ENCODE measurements at regions not wholly inside any gene's neighbourhood (a gene's known extent, or its start where the extent isn't known, plus 50 kb on each side); places are given as distances from the start of the nearest gene placed in this dataset.

DNA sequence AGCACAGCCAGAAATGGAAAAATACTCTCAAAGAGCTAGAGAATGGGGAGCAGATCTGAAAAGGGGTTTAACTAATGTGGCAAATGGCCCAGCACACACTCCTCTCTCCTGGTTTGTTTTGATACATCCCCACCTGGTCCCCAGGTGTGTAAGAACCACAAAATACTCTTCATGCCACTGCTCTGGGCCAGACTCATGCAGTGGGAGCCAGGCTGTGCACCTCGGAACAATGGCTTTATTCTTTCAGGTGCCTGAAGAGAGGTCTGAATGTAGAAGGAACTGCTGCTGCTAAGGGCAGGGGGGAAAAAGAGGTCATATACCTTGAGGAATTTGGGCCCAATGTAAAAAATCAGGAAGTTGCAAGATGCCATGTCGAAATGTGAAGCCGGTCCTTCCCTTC, 123.9 kb upstream of the ADAMTSL1 start:
- no peak for DNase-seq

DNA sequence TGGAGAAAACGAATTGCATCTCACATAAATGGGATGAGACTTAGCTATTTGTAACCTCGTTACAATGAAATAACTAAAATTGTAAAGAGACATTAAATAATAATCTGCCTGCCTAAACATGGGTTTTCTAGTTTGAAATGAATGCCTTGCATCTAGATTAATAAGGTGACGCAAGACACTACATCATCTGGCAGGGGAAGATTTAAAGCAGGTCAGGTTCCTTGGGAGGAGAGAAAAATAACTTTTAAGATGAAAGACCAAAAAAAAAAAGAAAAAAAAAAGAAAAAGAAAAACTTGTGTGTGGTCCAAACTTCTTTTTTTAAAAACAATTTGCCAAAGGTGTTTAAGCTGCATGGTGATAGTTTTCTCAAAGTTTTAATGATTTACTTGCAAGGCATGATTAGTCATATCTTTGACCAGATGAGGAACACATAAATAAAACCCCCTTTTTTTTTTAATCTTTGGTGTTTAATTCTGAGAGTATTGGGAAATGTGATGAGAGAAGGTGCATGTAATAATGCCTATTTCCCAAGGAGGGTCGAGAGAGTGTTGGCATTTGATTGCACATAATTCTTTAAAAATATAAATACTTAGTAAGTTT, 122.9 kb upstream of the ADAMTSL1 start:
- DNase-seq: no peak

DNA sequence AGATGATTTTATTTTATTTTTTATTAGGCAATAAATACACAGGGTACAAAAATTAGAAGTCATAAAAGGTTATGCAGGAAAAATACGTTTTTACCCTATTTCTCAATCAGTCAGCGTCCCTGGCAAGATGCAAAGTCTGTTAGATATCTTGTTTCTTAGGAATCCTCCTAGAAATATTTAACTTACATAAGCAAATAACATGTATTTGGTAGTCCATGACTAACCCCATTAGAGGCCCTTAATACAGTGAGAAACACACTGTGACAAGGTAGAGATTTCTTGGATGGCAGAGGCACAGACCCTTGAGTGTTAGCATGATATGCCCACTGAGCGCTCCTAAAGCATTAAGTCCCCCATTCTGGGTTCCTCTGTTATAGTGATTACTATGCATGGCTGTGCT, 121.2 kb upstream of the ADAMTSL1 start:
- DNase-seq: no peak

DNA sequence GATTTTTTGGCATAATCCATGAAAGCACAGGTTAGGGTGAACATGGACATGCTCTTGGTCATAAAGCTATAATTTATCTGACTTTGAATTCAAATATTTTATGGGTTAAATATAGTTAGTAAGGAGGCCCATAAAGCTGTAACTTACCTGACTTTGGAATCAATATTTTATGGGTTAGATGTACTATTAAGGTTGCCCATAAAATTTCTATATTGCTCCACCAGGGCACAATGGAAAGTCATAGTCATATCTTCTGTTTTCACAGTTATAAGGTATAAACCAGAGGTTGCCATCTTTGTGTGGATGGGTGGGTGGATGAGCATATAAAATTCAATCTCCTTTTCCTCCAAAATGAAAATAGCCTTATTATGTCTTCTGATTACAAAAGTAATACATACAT, 120.5 kb upstream of the ADAMTSL1 start:
- DNase-seq: no peak

DNA sequence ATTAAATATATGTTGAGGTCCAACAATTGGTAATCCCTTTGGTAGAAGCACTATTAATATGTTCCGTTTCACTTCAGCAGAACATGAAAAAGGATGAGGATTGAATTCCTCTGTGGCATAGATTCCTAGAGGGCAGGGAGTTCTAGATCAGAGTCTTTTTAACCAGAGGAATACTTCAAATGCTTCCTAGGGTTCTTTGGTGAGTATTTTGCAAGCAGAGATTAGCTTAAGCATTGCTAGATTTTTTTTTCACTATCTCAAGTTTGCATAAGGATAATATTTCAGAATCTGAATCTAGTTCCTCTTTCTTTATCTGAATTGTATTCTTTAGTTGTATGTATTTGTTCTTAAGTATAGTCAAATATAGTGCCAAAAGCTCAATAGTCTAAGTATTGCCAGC, 116.6 kb upstream of the ADAMTSL1 start:
- no peak for DNase-seq

DNA sequence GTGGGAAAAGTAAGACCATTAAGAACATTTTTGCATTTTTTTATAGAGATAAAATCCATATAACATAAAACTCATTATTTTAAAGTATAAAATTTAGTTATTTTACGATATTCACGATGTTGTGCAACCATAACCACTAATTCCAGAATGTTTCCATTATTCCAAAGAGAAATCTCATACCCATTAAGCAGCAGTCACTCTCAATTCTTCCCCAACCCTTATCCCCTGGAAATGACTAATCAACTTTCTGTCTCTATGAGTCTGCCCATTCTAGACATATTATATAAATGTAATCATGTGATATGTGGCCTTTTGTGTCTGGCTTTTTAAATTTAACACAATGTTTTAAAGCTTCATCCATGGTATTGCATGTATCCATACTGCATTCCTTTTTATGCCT, 115.6 kb upstream of the ADAMTSL1 start:
- no peak for DNase-seq

DNA sequence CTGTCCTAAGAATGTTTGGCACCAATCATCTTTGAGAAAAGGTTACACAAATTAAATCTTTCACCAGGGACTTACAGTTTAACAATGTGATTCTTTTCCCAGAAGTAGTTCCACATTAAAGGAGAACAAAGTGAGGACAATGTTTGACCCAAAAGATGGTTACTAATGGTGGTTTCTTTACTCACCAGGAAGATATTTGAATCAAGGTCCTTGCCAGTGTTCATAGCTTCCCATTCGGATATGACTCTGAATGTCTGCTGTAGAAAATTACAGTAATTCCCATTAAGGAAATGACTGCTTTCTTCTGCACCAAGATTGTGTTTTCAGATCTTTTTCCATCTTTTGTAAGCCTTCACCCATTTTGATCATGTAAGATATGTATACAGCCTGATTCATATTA, 114.6 kb upstream of the ADAMTSL1 start:
- no peak for DNase-seq

DNA sequence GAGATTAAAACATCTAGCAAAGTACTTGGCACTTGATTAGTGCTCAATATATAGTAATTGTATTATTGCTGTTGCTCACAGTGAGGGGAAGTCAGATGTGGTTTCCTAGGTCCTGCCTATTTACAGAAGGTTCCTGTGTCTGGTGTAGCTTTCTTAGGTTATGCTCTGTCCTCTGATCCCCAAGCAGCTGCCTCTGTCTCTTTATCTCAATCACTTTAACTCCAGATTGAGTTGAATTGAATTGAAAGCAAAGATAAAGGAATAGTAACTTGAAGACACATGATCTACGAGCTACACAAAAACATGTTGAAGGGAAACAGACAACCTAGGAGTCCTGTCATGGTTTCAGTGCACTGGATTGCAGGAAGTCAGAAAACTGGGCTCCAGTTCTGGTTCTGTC, 113.9 kb upstream of the ADAMTSL1 start:
- no peak for DNase-seq

DNA sequence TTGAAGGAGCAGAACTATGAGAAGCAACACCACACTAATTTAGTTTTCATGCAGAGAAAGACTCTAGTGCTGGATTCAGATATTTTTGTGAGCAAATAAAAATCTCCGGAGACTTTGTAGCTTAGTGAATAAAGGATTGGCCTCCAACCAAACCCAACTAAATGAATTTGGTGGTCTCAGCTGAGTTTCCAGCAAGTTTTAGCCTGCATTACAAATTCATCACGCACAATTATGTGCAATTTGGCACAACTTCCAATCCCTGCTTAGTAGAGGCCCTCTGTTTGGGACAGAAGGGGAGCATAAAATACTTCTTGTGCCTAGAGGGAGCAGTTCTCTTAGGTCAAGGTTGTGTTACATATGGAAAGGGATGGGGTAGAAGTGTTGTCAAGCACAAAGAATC, 112.3 kb upstream of the ADAMTSL1 start:
- DNase-seq: no peak

DNA sequence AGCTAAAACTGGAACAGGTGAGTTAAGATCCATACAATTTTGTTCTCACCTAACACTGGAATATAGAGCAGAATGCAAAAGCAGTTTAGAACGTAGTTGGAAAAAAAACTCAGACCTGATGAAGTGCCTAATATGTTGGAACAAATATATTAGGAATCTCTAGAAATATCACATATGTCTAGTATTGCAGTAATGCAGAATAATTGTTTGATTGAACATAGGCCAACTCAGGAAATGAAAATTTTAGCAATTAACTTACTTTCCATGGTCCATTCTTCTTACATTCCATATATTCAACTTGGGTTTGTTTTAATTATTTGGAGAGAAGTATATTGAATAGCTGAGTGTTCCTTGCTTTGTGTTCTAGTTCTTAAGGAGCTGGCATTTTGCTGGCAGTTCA, 111.8 kb upstream of the ADAMTSL1 start:
- DNase-seq: no peak

DNA sequence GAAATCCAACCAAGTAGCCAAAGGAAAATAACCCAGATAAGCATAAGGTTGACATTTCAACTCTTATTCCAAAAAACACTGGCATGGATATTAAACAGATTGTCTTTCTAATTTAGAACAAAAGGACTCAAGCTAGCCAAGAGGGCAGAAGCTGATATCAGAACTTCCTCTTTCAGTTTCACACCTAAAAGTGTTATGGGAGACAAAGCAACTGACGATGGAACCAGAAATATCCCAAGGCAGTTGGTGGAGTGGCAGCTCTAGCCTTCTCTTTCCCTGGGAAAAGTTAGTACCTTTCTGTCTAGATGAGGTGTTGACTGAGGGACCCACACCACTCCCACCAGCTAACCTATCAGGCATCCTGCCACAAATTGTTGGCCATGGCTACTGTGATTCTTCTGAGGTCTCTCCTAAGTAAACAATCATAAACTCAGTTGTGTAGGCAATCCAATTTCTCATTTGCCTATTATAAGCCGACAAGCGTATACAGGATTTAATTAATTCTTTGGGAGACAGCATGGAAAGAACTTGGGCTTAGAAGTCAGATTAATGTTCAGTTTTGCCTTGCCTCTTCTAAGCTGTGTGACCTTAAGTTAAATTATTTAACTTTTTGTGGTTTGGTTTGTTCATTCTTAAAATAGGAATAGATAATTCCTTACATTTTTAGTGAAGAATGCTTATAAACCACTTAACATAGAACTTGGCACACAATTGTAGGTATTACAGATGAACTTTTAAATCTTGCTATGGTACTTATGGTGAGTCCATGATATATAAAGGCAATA, 110.9 kb upstream of the ADAMTSL1 start:
- DNase-seq: no peak

DNA sequence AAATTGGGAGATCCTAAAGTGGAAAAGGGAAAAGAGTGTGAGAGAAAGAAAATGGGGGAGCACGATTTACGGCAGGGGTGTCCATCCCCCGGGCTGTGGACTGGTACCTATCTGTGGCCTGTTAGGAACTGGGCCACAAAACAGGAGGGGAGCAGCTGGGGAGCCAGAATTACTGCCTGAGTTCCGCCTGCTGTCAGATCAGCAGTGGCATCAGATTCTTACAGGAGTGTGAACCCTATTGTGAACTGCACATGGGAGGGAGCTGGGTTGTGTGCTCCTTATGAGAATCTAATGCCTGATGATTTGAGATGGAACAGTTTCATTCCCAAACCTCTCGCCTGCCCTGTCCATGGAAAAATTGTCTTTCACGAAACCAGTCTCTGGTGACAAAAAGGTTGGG, 108.3 kb upstream of the ADAMTSL1 start:
- DNase-seq: no peak

DNA sequence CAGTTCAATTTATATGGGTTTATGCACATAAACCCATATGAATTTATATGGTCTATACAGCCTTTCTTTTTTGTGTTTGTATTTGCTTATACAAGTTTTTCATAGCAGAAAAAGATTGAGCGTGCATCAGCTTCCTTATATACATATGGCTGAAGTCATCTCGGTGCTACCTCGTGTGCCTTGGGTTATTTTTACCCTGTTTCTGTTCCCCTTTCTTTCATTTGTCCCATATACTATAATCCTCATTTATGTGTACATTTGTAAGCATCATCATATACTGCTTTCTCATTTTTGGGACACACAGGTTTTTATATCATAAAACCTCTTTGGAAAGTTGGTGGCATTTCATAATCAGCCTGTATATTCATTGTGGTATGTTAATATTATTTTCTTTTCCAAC, 107.8 kb upstream of the ADAMTSL1 start:
- no peak for DNase-seq

DNA sequence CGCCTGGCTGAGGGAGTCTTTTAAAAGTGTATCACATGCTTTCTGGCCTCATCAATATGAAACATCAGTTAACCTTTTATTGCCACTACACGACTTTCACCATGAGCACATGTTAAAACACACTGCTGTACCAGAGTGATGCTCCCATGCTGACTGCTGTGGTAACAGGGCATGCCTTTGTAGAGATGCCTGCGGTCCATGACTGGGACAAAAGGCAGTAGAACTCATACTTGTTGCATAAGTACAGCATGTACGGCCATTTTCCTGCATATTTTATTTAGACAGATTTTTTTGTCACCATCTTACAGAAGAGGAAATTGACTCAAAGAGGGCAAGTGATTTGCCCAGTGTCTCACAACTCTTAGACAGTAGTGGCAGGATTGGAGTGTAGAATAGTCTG, 105.7 kb upstream of the ADAMTSL1 start:
- DNase-seq: no peak

DNA sequence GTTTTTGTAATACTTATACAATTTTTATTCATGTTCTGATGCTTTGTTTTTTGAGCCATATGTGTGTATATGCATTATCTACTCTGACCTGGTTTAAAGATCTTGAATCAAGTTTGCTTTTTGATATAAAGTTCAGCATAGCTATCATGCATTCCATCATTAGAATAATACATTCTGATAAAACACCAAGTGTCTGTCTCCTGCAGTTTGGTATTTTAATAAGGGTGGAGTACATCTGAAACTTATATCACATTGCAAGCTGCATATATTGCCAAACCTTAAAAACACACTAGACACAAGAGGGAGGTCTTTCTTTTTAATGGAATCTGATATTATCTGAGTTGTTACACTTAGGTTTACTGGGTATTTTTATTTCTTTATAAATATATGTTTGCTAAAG, 102.8 kb upstream of the ADAMTSL1 start:
- DNase-seq: no peak

DNA sequence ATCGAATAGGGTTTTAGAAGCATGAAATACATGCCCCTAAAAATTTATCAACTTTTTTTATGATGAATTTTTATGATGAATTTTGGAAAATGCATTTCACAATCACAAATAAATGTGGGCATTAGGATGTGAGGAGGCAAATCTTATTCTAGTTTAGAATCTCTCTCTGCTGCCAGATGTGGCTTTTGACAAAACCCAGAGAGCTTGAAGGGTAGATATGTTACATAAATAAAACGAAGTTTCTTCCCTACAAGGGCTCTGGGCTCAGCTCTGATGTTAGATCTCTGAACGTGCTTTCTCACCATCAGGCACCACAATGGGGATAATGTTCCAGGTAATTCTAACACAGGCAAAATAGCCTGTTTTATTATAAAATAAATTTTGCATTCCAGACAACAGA, 102.3 kb upstream of the ADAMTSL1 start:
- DNase-seq: no peak

DNA sequence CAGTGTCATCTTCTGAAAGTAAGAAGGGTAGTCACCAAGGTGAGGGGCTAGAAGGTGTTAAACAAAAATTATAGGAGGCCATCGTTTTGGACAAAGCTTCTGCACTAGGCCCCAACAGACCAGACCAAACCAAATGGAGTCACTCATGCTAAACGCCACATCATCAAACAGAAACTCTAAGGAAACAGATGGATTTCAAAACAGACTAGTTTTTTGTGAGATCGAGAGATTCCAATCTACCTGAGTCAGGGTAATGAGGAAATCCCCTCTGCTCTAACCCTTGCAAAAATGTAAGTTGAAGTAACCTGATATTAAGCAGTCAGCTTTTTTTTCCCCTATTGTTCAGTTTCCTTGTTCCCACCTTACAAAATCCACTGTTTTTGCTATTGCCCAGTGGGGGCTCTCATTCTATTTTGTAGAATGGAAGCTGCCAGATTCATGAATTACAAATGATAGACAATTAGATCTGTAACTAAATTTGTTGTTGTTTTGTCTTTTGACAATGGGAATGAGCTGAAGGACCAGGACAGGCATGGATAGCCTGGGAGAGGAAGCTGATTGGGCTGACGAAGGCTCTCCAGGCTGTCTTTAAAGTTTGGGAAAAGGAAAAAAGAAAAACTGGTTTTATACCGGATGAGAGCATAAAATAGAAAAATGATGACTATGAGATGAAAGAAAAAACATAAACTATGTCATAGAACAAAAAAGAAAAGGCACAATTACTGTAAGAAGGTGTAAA, 94.7 kb upstream of the ADAMTSL1 start:
- DNase-seq: no peak

DNA sequence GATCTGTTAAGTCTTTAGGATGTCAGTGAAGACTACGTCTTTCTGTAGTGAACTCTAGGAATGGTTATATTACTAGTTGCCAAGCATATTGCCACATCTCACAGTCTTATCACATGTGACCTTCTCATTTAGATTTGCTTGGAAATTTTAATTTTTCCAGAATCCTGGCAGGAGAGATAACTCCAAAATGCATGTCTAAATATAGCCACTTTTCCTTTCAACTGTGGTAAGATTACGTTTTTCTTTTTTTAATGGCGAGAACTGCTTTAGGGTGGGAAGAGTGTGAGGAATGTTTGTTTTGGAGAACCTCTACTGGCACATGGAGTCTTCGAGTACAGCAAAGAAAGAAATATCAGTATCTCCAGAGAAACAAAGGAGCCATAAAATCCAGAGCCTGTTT, 91.7 kb upstream of the ADAMTSL1 start:
- DNase-seq: no peak

DNA sequence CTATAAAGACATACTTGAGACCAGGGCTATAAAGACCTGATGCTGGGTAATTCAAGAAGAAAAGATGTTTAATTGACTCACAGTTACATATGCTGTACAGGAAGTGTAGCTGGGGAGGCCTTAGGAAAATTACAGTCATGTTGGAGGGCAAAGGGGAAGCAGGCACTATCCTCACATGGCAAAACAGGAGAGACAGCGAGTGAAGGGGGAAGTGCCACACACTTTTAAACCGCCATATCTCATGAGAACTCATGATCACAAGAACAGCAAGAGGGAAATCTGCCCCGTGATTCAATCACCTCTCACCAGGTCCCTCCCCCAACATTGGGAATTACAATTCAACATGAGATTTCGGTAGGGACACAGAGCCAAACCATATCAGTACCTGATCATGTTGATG, 89.9 kb upstream of the ADAMTSL1 start:
- DNase-seq: no peak

DNA sequence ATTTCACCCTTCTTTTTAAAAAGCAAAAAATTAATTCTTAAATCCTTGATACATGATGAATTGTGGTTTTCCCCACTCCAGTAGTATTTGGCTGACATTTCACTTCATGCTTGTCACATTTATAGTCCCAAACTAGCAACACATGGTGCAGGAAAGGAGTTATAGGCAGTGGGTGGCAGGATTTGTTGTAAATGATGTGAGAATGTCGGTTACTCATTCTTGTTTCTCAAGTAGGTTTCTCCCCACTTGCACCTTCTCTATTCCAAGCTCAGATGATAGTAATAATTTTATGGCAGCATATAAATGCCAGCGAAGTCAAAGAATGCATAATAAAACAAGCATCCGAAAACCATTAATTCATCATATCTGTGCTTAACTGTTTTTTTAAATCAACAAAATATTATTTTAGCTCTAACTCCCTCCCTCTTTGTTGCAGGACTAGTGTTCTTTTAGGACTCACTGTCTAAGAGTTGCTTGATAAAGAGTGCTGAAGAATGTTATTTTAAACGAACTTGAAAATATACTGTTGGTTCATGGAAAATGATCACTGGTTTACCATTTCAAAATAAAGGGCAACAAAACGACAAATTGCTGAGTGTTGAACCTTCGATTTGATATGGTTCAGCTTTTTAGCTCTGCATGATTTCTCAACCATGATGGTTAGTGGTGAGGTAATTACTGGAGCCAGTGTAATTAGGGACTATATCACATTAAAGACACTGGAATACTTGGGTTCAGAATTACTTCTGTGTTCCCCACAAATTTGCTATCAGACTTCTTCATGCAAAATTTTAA, 88.1 kb upstream of the ADAMTSL1 start:
- DNase-seq: no peak

DNA sequence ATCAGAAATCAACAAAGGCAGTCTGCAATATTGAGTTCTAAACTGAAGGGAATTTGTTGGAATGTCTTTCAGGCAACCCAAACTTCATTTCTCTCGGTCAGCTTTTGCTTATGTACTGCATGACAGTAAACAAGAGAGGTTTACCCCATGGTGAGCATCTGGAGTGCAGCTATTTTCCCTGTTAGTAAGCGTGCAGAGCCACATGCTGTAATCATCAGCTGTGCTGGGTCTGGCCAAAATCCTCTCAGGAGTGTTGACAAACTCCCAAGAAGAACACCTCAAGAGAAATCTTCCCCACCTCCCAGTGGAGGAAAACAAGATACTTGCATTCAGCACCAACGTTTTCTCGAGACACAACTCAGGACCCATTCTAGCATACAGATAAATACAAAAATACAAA, 83.6 kb upstream of the ADAMTSL1 start:
- DNase-seq: no peak

DNA sequence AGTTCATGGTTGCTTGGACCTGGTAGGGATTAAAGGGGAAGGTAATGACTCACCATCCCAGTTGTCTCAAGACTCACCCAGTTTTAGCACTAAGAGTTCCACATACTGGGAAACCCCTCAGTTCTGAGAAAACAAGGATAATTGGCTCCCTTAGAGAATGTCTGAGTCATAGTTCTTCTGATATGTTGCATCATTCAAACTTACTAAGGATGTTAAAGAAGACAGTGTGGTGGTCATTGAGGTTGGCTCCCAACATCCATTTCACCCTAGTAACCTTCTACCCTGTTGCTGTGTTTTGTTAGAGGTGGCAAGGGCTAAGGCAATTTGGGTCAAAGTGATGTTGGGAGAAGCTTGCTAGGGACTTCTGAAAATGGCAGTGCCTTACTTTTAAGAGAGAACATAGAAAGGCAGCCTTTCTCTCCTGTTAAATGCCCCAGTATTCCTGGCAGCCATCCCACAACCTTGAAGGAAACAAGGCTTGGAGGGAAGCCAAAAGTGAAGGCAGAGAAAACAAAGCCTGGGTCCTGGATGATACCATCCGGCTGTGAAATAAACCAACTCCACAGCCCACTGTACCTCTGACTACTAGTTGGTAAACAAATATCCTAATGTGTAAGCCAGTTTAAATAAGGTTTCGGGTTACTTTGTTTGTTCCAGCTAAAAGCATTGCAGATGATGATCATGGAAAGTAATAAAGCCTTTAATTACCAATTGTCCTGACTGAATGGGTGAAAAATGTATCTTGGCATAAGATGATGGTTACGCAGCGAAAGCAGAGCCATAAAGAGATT, 80.4 kb upstream of the ADAMTSL1 start:
- peak; percentile 50 for DNase-seq
